Naive B cell (primary cell): ENCODE measurements at regions not wholly inside any gene's neighbourhood (a gene's known extent, or its start where the extent isn't known, plus 50 kb on each side); places are given as distances from the start of the nearest gene placed in this dataset.
A peak's percentile ranks its signal among the peaks of the same experiment; 100 is the strongest.

Experiments used
- ATAC-seq, 2 donors: fragments of 150-1000 bp; cut with Tn5 transposase; 2 replicates each; pipeline ENCODE4 v1.10.0; 2021; ENCODE audit warnings: low read depth in 2 of 2, mild to moderate bottlenecking in 2 of 2, moderate library complexity in 2 of 2
- DNase-seq: peaks from one replicate; pipeline ENCODE4 v3.0.0; 2022
- H3K27ac Mint-ChIP-seq, 6 donors: one replicate each; pipeline ENCODE4 v1.8.0; 2020 to 2022; ENCODE audit warnings: mild to moderate bottlenecking in 6 of 6, mixed read lengths in 6 of 6, moderate library complexity in 5 of 6, inconsistent platforms in 2 of 6
- H3K27me3 Mint-ChIP-seq, 3 donors: one replicate each; pipeline ENCODE4 v1.8.0; 2021 to 2022; ENCODE audit warnings: mixed read lengths in 3 of 3, mild to moderate bottlenecking in 1 of 3
- H3K36me3 Mint-ChIP-seq, 2 donors: one replicate each; pipeline ENCODE4 v1.8.0; 2020 to 2022; ENCODE audit warnings: mixed read lengths in 2 of 2, inconsistent platforms in 1 of 2, mild to moderate bottlenecking in 1 of 2
- H3K4me1 Mint-ChIP-seq, 3 donors: one replicate each; pipeline ENCODE4 v1.8.0; 2020 to 2022; ENCODE audit warnings: mixed read lengths in 3 of 3, inconsistent platforms in 1 of 3, mild to moderate bottlenecking in 1 of 3, moderate library complexity in 1 of 3
- H3K4me3 Mint-ChIP-seq, 8 donors: one replicate each; pipeline ENCODE4 v1.8.0; 2020 to 2022; ENCODE audit warnings: mild to moderate bottlenecking in 8 of 8, mixed read lengths in 8 of 8, moderate library complexity in 8 of 8, inconsistent platforms in 2 of 8
- H3K9me3 Mint-ChIP-seq, 7 donors: one replicate each; pipeline ENCODE4 v1.8.0; 2020 to 2022; ENCODE audit warnings: mixed read lengths in 7 of 7, mild to moderate bottlenecking in 5 of 7, inconsistent platforms in 2 of 7, moderate library complexity in 1 of 7

DNA sequence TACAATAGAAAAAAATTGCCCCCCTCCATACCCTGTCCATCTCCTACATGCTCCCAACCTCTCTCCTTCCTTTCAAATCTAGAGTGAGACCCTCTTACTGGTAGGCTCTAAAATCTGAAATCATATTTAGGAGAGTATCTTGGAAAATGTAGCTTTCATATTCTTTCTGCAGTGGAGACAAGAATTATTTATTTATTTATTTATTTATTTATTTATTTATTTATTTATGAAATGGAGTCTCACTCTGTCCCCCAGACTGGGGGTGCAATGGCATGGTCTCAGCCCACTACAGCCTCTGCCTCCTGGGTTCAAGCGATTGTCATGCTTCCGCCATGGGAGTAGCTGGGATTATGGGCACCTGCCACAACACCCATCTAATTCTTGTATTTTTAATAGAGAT is 174.1 kb upstream of the MYO16 start:
- Mint-ChIP-seq H3K27me3 (no peaks in the 10 kb centered on the region), H3K27ac (no peak overlapping the region), H3K9me3 (peaks cover 0 to 9% (median 5%) of the 10 kb centered on the region in 7 donors), H3K4me3 (no peak overlapping the region), H3K36me3 (peaks cover 0 to 8% of the 10 kb centered on the region in 2 donors), H3K4me1 (peaks cover 0 to 4% (median 0%) of the 10 kb centered on the region in 3 donors)
- ATAC-seq (no peak), DNase-seq (no peak)

DNA sequence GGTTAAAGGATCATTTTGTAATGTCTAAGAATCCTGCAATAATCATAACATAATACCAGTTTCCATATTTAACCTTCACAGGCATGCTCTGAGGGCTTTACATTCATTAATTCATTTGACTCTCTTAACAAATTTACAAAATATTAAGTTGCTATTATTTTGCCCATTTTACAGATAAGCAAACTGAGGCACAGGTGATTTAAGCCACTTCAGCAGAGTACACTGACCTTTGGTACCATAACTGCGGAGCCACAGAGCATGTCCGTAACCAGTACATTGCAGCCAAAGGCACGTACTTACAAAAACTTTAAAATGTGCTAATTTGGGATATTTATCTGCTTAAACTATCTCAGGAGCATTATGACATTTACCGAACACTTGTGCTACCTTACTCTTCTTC is 169.4 kb upstream of the MYO16 start:
- no peak overlapping the region for H3K4me3 Mint-ChIP-seq
- H3K4me1 Mint-ChIP-seq = peaks cover 0 to 4% (median 0%) of the 10 kb centered on the region in 3 donors
- H3K27me3 Mint-ChIP-seq = no peaks in the 10 kb centered on the region
- H3K36me3 Mint-ChIP-seq = peaks cover 0 to 8% of the 10 kb centered on the region in 2 donors
- no peak for DNase-seq
- peaks cover 0 to 6% (median 2%) of the 10 kb centered on the region in 7 donors for H3K9me3 Mint-ChIP-seq
- no peak for ATAC-seq
- no peak overlapping the region for H3K27ac Mint-ChIP-seq

DNA sequence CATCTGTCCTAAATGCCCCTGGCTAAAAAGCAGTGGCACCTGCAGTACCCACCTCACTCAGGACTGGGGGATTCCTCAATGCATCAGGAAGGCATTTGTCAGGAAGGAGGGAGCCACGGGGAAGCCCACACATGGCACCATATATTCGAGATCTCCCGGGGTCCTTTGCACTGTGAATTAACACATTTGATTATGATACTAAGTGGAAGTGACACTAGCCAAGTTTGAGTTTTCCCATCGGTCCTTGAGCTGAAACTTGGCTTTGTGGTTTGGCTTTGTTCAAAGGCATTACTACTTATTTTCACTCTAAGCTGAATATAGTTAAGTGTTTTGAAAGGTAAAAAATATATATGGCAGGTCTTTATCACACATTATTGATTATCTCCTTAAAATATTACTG is 168.7 kb upstream of the MYO16 start:
- Mint-ChIP-seq H3K27me3 (no peaks in the 10 kb centered on the region), H3K27ac (no peak overlapping the region), H3K4me1 (peaks cover 0 to 4% (median 0%) of the 10 kb centered on the region in 3 donors), H3K36me3 (peaks cover 0 to 8% of the 10 kb centered on the region in 2 donors), H3K9me3 (peaks cover 0 to 8% (median 3%) of the 10 kb centered on the region in 7 donors), H3K4me3 (no peak overlapping the region)
- ATAC-seq (no peak), DNase-seq (no peak)

DNA sequence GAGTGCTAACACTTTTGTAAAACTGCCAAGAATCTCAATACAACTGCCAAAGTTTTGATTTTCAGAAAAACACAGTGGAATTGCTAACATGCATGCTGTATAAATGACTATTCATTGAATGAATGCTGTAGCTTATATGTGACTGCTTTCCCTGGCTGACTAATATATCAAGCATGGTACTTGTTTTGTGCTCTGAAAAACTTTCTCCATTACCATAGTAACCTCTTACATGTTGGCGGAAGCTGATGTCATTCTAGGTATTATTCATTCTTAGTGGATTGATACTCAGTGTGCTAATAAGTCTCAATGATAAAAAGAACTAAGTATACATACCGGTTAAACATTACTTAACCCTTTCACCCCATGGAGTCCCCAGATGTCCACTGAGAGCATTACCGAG is 166.1 kb upstream of the MYO16 start:
- no peaks in the 10 kb centered on the region for H3K27me3 Mint-ChIP-seq
- ATAC-seq = no peak
- H3K27ac Mint-ChIP-seq = no peak overlapping the region
- H3K9me3 Mint-ChIP-seq = peaks cover 2 to 11% (median 6%) of the 10 kb centered on the region in 7 donors
- no peak for DNase-seq
- H3K4me1 Mint-ChIP-seq = peaks cover 0 to 4% (median 0%) of the 10 kb centered on the region in 3 donors
- H3K36me3 Mint-ChIP-seq = peaks cover 0 to 6% of the 10 kb centered on the region in 2 donors
- H3K4me3 Mint-ChIP-seq = no peak overlapping the region

DNA sequence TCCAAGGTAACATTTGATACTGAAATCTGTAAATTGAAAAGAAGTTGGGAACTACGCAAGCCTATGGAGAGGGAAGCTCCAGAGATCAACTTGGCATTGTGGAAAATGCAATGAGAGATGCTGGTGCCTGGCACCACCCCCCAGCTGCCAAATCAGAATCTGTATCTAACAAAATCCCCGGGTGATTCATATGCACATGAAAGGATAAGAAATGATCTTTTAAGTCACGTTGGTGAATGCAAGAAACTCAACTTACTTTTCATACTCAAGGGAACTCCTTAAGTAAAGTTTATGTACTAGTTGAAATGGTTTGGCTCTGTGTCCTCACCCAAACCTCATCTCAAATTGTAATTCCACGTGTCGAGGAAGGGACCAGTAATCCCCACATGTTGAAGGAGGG is 158.5 kb upstream of the MYO16 start:
- Mint-ChIP-seq H3K27me3 (peaks cover 0 to 7% (median 0%) of the 10 kb centered on the region in 3 donors), H3K36me3 (no peaks in the 10 kb centered on the region), H3K9me3 (peaks cover 1 to 18% (median 7%) of the 10 kb centered on the region in 7 donors), H3K27ac (no peak overlapping the region), H3K4me3 (no peak overlapping the region), H3K4me1 (no peaks in the 10 kb centered on the region)
- no peak for ATAC-seq
- DNase-seq = no peak

DNA sequence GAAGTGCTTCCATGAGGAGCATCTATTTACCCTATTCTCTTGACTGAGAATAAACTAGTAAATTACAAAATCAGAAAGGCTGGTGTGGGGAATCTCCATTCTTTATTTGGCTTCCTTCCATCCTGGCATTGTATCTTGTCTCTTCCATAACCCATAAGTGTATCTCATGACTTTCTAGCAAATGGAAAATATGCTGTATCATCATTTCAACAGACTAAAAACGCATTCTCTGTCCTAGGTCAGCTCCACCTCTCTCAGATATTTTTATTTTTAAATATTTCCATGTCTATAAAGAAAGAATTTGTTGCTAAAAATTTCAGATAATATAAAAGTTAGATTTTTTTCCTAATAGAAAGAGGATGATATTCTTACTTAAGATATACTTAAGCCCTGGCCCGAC is 154.2 kb upstream of the MYO16 start:
- Mint-ChIP-seq H3K9me3 (peaks cover 0 to 10% (median 3%) of the 10 kb centered on the region in 7 donors), H3K36me3 (no peaks in the 10 kb centered on the region), H3K27me3 (peaks cover 0 to 7% (median 0%) of the 10 kb centered on the region in 3 donors), H3K4me1 (no peaks in the 10 kb centered on the region), H3K27ac (no peak overlapping the region), H3K4me3 (no peak overlapping the region)
- DNase-seq = no peak
- ATAC-seq = no peak

DNA sequence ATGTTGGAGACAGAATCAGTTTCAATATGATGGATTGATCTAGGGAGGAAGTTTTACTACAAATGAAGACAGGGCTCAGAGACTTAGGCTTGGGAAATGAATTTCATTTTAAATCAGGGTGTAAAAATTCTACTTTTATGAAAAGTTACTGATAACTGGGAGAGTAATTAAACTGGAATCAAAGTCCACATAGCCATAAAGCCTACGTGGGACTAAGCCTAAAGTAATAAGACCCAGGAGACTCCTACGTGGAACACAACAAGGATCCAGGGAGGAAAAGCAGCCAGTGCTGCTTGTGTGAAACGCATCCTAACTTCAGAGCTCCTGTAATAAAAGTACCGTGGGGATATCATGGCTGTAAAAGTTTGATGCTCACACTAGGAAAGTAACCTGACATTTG is 152.0 kb upstream of the MYO16 start:
- no peak for DNase-seq
- Mint-ChIP-seq H3K27ac (no peak overlapping the region), H3K36me3 (no peaks in the 10 kb centered on the region), H3K4me1 (no peaks in the 10 kb centered on the region), H3K27me3 (no peaks in the 10 kb centered on the region), H3K4me3 (no peak overlapping the region), H3K9me3 (peaks cover 0 to 3% (median 0%) of the 10 kb centered on the region in 7 donors)
- ATAC-seq = no peak

DNA sequence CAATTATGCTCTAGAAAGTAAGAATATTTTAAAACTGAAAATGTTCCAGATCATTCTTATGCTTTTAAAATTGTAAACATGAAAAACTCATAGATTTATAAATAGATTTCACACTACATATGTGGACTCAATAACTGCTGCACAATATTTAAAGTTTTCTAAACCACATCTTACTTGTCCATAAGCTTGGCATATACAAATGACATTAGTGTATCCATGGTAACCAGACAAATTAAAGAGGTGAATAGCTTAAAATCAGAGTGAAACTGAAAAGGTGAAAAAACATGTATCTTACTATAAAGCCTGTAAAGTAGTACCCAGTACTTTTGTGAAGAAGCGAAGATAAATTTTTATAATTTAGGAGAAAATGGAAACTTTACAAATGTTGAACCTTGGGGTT is 151.2 kb upstream of the MYO16 start:
- H3K27me3 Mint-ChIP-seq = no peaks in the 10 kb centered on the region
- DNase-seq = no peak
- no peak overlapping the region for H3K27ac Mint-ChIP-seq
- H3K9me3 Mint-ChIP-seq = peaks cover 0 to 1% (median 0%) of the 10 kb centered on the region in 7 donors
- H3K4me1 Mint-ChIP-seq = no peaks in the 10 kb centered on the region
- no peaks in the 10 kb centered on the region for H3K36me3 Mint-ChIP-seq
- ATAC-seq = no peak
- H3K4me3 Mint-ChIP-seq = no peak overlapping the region

DNA sequence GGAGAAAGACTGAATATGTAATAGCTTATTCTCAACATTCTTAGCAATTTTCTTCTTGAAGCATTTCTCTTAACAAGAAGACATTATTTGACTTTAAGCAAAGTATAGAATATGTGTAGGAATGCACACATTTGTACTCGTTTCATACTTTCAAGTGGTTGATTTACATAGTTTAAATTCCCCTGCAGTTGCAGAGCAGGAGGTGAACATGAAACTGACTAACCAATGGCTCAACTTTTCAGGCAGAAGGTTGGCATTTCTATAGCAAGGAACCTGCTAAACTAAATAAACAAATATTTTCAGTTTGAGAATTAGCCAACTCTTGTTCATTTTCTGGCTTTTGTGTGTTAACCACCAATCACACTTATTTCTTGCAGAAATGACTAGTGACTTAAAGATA is 145.4 kb upstream of the MYO16 start:
- ATAC-seq (no peak), DNase-seq (no peak)
- no peak overlapping the region for H3K27ac Mint-ChIP-seq
- H3K36me3 Mint-ChIP-seq = no peaks in the 10 kb centered on the region
- H3K9me3 Mint-ChIP-seq = peaks cover 0 to 6% (median 3%) of the 10 kb centered on the region in 7 donors
- no peak overlapping the region for H3K4me3 Mint-ChIP-seq
- no peaks in the 10 kb centered on the region for H3K27me3 Mint-ChIP-seq
- no peaks in the 10 kb centered on the region for H3K4me1 Mint-ChIP-seq

DNA sequence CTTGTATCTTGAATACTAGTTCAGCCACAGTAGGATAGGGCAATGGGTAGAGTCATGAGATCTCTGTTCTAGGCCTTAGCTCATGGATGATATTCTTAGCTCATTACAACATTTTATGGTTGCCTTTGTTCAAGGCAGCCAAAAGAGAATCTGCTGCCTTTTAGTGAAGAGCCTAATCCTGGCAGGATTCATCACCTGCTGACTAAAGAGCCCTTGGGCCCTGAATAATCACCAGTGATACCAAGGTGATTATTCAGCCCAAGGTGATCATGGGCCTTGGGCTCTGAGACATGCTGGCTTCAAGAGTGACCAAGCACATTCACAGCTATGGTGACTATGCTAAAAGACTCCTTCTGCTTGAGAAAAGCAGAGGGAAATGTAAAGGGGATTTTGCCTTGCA is 143.3 kb upstream of the MYO16 start:
- H3K27ac Mint-ChIP-seq = no peak overlapping the region
- peaks cover 0 to 19% (median 8%) of the 10 kb centered on the region in 7 donors for H3K9me3 Mint-ChIP-seq
- ATAC-seq = no peak
- H3K4me3 Mint-ChIP-seq = no peak overlapping the region
- peaks cover 0 to 6% of the 10 kb centered on the region in 2 donors for H3K36me3 Mint-ChIP-seq
- no peaks in the 10 kb centered on the region for H3K27me3 Mint-ChIP-seq
- H3K4me1 Mint-ChIP-seq = no peaks in the 10 kb centered on the region
- no peak for DNase-seq

DNA sequence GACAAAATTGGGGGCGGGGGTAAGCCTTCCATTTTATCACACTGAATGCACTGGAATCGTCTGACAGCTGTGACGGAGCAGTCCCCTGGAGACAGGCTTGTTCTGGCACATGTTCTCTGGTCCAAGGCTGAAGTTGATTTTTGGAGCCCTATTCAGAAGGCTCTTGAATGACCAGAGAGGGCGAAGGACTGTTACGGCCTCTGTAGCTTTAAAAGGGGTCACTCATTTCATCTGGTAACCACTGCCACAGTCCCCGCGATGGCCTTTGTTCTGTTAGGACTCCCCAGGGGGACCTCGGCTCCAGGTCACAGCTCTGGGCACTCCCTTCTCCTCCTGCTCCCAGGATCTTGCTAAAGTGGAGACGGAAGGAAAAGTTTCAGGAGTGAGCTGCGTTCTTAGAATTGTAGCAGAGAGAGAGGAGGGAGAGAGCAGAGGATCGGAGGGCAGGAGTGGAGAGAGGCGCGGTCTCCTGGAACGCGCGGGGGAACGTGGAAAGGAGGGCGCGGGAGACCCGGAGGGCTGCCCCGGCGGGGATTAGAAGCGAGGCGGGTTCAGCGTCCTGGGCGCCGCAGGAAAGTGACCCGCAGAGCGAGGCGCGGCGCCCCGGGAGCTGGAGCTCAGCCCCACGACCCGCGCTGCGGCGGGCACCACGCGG is 134.3 kb upstream of the MYO16 start:
- no peak for DNase-seq
- peaks cover 5 to 11% (median 6%) of the 10 kb centered on the region in 7 donors for H3K9me3 Mint-ChIP-seq
- no peak for ATAC-seq
- no peak overlapping the region for H3K27ac Mint-ChIP-seq
- H3K4me3 Mint-ChIP-seq = peak overlapping the region in 1 of 8 donors; percentile 44
- peaks cover 5 to 12% (median 6%) of the 10 kb centered on the region in 3 donors for H3K4me1 Mint-ChIP-seq
- peaks cover 25 to 41% (median 35%) of the 10 kb centered on the region in 3 donors for H3K27me3 Mint-ChIP-seq
- peaks cover 0 to 11% of the 10 kb centered on the region in 2 donors for H3K36me3 Mint-ChIP-seq

DNA sequence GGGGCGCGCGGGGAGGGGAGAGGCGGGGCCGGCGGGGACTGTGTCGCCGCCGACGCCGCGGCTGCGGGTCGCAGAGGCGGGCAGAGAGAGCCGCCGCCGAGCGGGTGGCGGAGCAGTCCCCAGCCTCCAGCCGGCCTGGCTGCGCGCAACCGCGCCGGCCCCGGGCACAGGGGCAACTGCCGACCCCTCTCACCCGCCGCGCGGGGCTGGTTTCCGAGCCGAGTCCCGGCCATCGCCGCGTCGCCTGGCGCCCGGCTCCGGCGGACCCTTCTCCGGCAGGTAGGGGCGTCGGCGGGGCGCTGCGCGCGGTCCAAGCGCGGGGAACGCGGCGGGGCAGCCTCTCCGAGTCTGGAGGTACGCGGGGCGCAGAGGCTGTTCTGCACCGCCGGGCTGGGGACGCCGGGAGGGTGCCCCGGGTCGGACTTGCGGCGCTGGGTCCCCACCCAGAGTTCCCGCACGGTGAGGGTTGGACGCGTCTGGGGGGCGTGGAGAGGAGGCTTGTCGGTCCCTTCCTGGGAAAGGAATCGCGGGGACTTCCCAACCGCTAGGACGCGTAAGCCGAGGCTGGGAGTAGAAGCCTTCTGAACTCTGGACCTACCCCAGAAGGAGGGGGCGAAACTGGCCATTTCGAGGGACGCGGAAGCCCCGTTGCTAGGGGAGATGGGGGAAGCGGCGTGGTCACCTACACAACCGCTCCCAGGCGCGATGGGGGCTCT is 133.6 kb upstream of the MYO16 start:
- Mint-ChIP-seq H3K4me3 (peak overlapping the region in 2 of 8 donors; percentile 30 to 35), H3K9me3 (peaks cover 2 to 5% (median 4%) of the 10 kb centered on the region in 7 donors), H3K4me1 (peaks cover 5 to 12% (median 6%) of the 10 kb centered on the region in 3 donors), H3K36me3 (peaks cover 0 to 12% of the 10 kb centered on the region in 2 donors), H3K27me3 (peaks cover 30 to 46% (median 39%) of the 10 kb centered on the region in 3 donors), H3K27ac (no peak overlapping the region)
- DNase-seq = no peak
- ATAC-seq = no peak

DNA sequence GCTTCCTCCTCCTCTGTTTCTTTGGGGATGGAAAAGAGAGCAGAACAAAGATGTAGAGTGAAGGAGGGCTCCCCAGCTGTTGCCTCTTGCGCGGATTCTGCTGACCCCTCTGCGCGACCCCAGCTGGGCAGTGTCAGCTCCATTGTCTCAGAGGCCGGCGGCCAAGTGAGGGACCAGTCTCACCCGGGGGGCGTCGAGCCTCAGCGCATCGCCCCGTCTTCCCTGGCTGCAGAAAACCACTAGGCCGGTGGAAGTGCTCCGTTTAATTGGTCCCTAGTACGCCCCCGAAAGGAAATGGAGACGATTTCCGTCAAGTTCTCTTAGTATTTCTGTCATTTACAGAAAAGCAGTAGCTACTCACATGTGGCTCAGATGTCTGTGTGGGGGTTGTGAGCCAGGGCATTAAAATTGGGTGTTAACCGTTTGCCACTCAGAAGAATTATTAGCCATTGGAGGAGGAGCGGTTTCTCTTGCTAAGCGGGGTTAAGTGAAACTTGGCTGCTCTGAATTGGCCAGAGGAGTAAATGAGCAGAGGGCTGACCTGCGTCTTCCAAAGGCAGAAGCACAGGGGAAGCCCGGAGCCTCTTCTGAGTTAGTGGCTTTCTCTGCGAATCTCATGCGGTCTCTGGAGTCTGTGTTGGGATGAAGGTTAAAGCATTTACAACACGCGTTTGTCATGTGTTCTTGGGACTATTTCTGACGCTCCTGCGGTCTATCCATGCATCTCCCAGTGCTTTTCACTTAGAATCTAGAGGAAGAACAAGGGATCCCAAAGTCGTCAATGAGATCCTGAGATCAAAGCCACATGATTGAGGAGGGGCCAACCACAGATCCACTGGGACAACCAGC is 132.8 kb upstream of the MYO16 start:
- DNase-seq = no peak
- Mint-ChIP-seq H3K4me1 (peaks cover 5 to 12% (median 6%) of the 10 kb centered on the region in 3 donors), H3K36me3 (peaks cover 0 to 18% of the 10 kb centered on the region in 2 donors), H3K9me3 (peaks cover 0 to 7% (median 3%) of the 10 kb centered on the region in 7 donors), H3K4me3 (peak overlapping the region in 1 of 8 donors; percentile 30), H3K27ac (no peak overlapping the region), H3K27me3 (peaks cover 30 to 52% (median 43%) of the 10 kb centered on the region in 3 donors)
- no peak for ATAC-seq
